PC-3 (cell line): ENCODE measurements at regions not wholly inside any gene's neighbourhood (a gene's known extent, or its start where the extent isn't known, plus 50 kb on each side); places are given as distances from the start of the nearest gene placed in this dataset.

Source experiments
- ATAC-seq: fragments of 200-7000 bp; cut with Tn5 transposase; 2 replicates; pipeline ENCODE4 v1.9.1; 2020; ENCODE audit warnings: mild to moderate bottlenecking, moderate library complexity
- BruUV-seq: library from RNA; stranded (reverse); fragments of 400-500 nt; replicated peaks from 2 replicates; lab custom pipeline; 2021; lab: Mats Ljungman, UMichigan
- CTCF ChIA-PET: fragments of 300-600 bp; sonication (Branson Sonifier 250); formaldehyde crosslinking; loops from one replicate; lab custom pipeline; 2022; ENCODE audit warnings: antibody characterized with exemption; lab: Charles Lee
- POLR2A ChIA-PET: fragments of 300-600 bp; sonication (Branson Sonifier 250); formaldehyde crosslinking; loops from one replicate; lab custom pipeline; 2022; ENCODE audit warnings: antibody characterized with exemption; ENCODE audit not compliant: unreplicated experiment; lab: Charles Lee
- DNase-seq: peaks from one replicate; pipeline ENCODE4 v3.0.0-alpha.2; 2015
- H2AFZ ChIP-seq: fragments of 300-600 bp; sonication (generic); 2 replicates; pipeline ENCODE4 v1.6.0; 2016; ENCODE audit warnings: antibody characterized with exemption, low read length
- H3F3A ChIP-seq: fragments of 300-600 bp; sonication (generic); one replicate; pipeline ENCODE4 v1.6.0; 2017; ENCODE audit warnings: antibody characterized with exemption, low read length, control low read depth, mild to moderate bottlenecking; ENCODE audit not compliant: unreplicated experiment
- H3K27ac ChIP-seq: fragments of 300-600 bp; sonication (generic); 2 replicates; pipeline ENCODE4 v1.5.1; 2016; ENCODE audit warnings: mild to moderate bottlenecking, low read length
- H3K27me3 ChIP-seq: fragments of 300-600 bp; sonication (generic); 2 replicates; pipeline ENCODE4 v1.6.1; 2016; ENCODE audit warnings: low read length, mixed read lengths
- H3K36me3 ChIP-seq: fragments of 300-600 bp; sonication (generic); 2 replicates; pipeline ENCODE4 v1.6.1; 2016; ENCODE audit warnings: low read depth, mixed run types, low read length, mixed read lengths
- H3K4me1 ChIP-seq: fragments of 300-600 bp; sonication (generic); 2 replicates; pipeline ENCODE4 v1.5.1; 2016; ENCODE audit warnings: low read length; ENCODE audit not compliant: insufficient read depth
- H3K4me2 ChIP-seq: fragments of 300-600 bp; sonication (generic); 2 replicates; pipeline ENCODE4 v1.6.0; 2016; ENCODE audit warnings: low read length
- H3K4me3 ChIP-seq: fragments of 300-600 bp; sonication (generic); 2 replicates; pipeline ENCODE4 v1.5.1; 2016; ENCODE audit warnings: mild to moderate bottlenecking, low read length, mixed read lengths
- H3K79me2 ChIP-seq: fragments of 300-600 bp; sonication (generic); 2 replicates; pipeline ENCODE4 v1.6.1; 2017; ENCODE audit warnings: low read length, mixed read lengths
- H3K9ac ChIP-seq: fragments of 300-600 bp; sonication (generic); 2 replicates; pipeline ENCODE4 v1.6.0; 2016; ENCODE audit warnings: mild to moderate bottlenecking, low read length
- H3K9me2 ChIP-seq: fragments of 300-600 bp; sonication (generic); replicated peaks from 2 replicates; pipeline ENCODE4 v1.6.1; 2016; ENCODE audit warnings: mixed run types, low read length, mixed read lengths
- H3K9me3 ChIP-seq: fragments of 300-600 bp; sonication (generic); 2 replicates; pipeline ENCODE4 v1.6.1; 2016; ENCODE audit warnings: low read length, mixed read lengths
- H4K20me1 ChIP-seq: fragments of 300-600 bp; sonication (generic); 2 replicates; pipeline ENCODE4 v1.6.1; 2016; ENCODE audit warnings: low read length, mixed read lengths
- CTCF ChIP-seq: fragments of 300-600 bp; sonication (generic); conservative IDR thresholded peaks from 2 replicates; pipeline ENCODE4 v1.5.1; 2017; ENCODE audit warnings: antibody characterized with exemption, low read depth, mild to moderate bottlenecking, low read length
- EZH2 ChIP-seq: fragments of 300-600 bp; sonication (generic); IDR thresholded peaks from one replicate; pipeline ENCODE4 v1.6.1; 2017; ENCODE audit warnings: antibody characterized with exemption, mild to moderate bottlenecking, low read length; ENCODE audit not compliant: unreplicated experiment
- EZH2phosphoT487 ChIP-seq: fragments of 300-600 bp; sonication (generic); IDR thresholded peaks from 2 replicates; pipeline ENCODE4 v1.6.1; 2018; ENCODE audit warnings: mild to moderate bottlenecking, antibody characterized with exemption, low read length, borderline replicate concordance
- intact Hi-C: fragments of 100-400 bp; cut with micrococcal nuclease; formaldehyde crosslinking; loops from 2 replicates; pipeline ENCODE4 v1.9.0; 2023

- no peaks in the 10 kb centered on the region for H3K79me2 ChIP-seq
- DNase-seq (no peak), ATAC-seq (no peak)
- H3K4me1 ChIP-seq = peaks cover 25% of the 10 kb centered on the region
- no TSS peak for BruUV-seq
- H3F3A ChIP-seq = no peaks in the 10 kb centered on the region
- TF ChIP-seq CTCF (no peak), EZH2 (no peak), EZH2phosphoT487 (no peak)
- no peaks in the 10 kb centered on the region for H3K9me2 ChIP-seq
- H3K4me2 ChIP-seq = no peak overlapping the region
- H3K9me3 ChIP-seq = no peaks in the 10 kb centered on the region
- no peak overlapping the region for H3K4me3 ChIP-seq
- H2AFZ ChIP-seq = no peak overlapping the region
- H4K20me1 ChIP-seq = no peaks in the 10 kb centered on the region
- H3K27me3 ChIP-seq = no peaks in the 10 kb centered on the region
- H3K36me3 ChIP-seq = no peaks in the 10 kb centered on the region
- POLR2A ChIA-PET = no interaction called here
- H3K9ac ChIP-seq = no peak overlapping the region
- no peak overlapping the region for H3K27ac ChIP-seq
- intact Hi-C loops = loop anchor here (5.0 kb wide), 1 partner anchor 40 kb away; no protein-coding TSS in a partner anchor
- CTCF ChIA-PET = no interaction called here
Measured at GRCh38 chr2:14557111-14557510, 75.4 kb upstream of the LRATD1 start.

- no TSS peak for BruUV-seq
- Histone ChIP-seq H3F3A (no peaks in the 10 kb centered on the region), H3K4me3 (no peak overlapping the region), H3K4me2 (no peak overlapping the region), H3K36me3 (no peaks in the 10 kb centered on the region), H4K20me1 (no peaks in the 10 kb centered on the region), H3K9ac (no peak overlapping the region), H2AFZ (no peak overlapping the region), H3K4me1 (peaks cover 17% of the 10 kb centered on the region), H3K9me3 (no peaks in the 10 kb centered on the region), H3K27me3 (no peaks in the 10 kb centered on the region), H3K79me2 (no peaks in the 10 kb centered on the region), H3K27ac (no peak overlapping the region), H3K9me2 (no peaks in the 10 kb centered on the region)
- no peak for ATAC-seq
- intact Hi-C loops = loop anchor here (5.0 kb wide), 1 partner anchor 41 kb away; no protein-coding TSS in a partner anchor
- ChIA-PET CTCF (interaction anchor here (0.7 kb wide), 1 partner anchor 579 kb away, joined by 6 read pairs; no protein-coding TSS in a partner anchor), POLR2A (no interaction called here)
- no peak for DNase-seq
- TF ChIP-seq EZH2 = no peak
- TF ChIP-seq EZH2phosphoT487 = no peak
- no peak for TF ChIP-seq CTCF
Measured at GRCh38 chr2:14557916-14558315, 74.6 kb upstream of the LRATD1 start.

- DNase-seq = no peak
- Histone ChIP-seq H4K20me1 (no peaks in the 10 kb centered on the region), H3K9me3 (no peaks in the 10 kb centered on the region), H3K4me1 (peaks cover 12% of the 10 kb centered on the region), H3K9ac (no peak overlapping the region), H3K9me2 (no peaks in the 10 kb centered on the region), H3K27me3 (no peaks in the 10 kb centered on the region), H3K27ac (no peak overlapping the region), H3K4me3 (no peak overlapping the region), H3F3A (no peaks in the 10 kb centered on the region), H2AFZ (no peak overlapping the region), H3K36me3 (no peaks in the 10 kb centered on the region), H3K79me2 (no peaks in the 10 kb centered on the region), H3K4me2 (no peak overlapping the region)
- BruUV-seq = no TSS peak
- no peak for ATAC-seq
- TF ChIP-seq EZH2phosphoT487 = no peak
- no peak for TF ChIP-seq CTCF
- no peak for TF ChIP-seq EZH2
- ChIA-PET POLR2A (no interaction called here), CTCF (interaction anchor here (0.7 kb wide), 1 partner anchor 579 kb away, joined by 6 read pairs; no protein-coding TSS in a partner anchor)
- intact Hi-C loops = loop anchor here (5.0 kb wide), 1 partner anchor 41 kb away; no protein-coding TSS in a partner anchor
Measured at GRCh38 chr2:14558335-14558919, 74.1 kb upstream of the LRATD1 start.
